Right renal cortex interstitium (tissue), 3 donors: ENCODE measurements at regions not wholly inside any gene's neighbourhood (a gene's known extent, or its start where the extent isn't known, plus 50 kb on each side); places are given as distances from the start of the nearest gene placed in this dataset.

Experiments used
- DNase-seq, 3 donors: peaks; one replicate each; pipeline ENCODE4 v3.0.0-alpha.2; 2013; ENCODE audit warnings: low read depth in 3 of 3, low spot score in 2 of 3

DNA sequence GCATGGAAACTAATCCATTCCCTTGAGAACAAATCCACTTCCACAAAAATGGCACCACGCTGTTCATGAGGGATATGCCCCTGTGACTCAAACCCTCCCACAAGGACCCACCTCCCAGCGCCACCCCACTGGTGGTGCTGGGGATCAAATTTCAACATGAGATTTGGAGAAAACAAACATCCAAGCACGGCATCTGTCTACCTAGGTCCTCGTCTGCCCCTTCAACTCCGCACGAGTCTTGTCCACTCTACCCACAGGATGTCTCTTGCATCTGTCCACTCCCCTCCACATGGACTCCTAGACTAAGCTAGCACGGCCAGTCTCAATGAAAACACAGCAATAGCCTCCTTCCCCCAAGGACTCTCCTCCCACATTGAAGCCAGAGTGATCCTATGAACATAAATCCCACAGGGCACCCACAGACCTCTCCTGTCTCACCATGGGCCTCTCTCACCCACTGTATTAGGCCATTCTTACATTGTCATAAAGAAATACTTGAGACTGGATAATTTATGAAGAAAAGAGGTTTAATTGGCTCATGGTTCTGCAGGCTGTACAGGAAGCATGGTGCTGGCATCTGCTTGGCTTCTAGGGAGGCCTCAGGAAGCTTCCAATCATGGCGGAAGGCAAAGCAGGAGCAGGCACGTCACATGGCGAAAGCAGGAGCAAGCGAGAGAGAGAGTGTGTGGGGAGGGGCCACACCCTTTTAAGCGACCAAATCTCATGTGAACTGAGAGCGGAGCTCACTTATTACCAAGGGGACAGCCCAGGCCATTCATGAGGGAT lies 101.4 kb downstream of the TOMM20 start:
- DNase-seq, result no peak

- DNase-seq, result no peak
Observed at GRCh38 chr1:235025422-235025984, 103.1 kb downstream of the TOMM20 start.

GRCh38 chr1:235024711-235025421 lies 103.8 kb downstream of the TOMM20 start:
- no peak for DNase-seq

GRCh38 chr1:235023711-235024439 lies 104.8 kb downstream of the TOMM20 start:
- DNase-seq, result no peak

GRCh38 chr1:235022981-235023710 lies 105.5 kb downstream of the TOMM20 start:
- peak in 2 of 3 donors; percentile 48 to 61 for DNase-seq

GRCh38 chr1:235022341-235022980 lies 106.2 kb downstream of the TOMM20 start:
- peak; percentile 64 to 75 (median 68) for DNase-seq

DNA sequence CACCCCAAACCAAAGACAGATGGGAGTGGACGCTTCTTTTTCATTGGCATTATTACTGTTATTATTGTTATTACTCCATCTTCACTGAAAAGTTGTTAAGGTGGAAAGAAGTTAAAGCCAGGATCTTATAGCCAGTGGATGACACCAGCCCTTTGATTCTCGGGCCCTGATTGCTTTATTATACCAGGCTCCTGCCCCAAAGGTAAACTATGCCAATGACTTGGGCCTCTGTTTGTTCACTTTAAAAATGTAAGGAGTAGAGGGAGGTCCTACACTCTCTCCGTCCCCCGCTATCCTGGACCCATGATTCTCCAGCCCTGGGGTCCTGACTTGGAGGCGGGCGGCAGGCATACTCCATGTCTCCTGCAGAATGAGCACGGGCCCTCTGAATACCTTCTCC lies 106.8 kb downstream of the TOMM20 start:
- DNase-seq, result no peak

DNA sequence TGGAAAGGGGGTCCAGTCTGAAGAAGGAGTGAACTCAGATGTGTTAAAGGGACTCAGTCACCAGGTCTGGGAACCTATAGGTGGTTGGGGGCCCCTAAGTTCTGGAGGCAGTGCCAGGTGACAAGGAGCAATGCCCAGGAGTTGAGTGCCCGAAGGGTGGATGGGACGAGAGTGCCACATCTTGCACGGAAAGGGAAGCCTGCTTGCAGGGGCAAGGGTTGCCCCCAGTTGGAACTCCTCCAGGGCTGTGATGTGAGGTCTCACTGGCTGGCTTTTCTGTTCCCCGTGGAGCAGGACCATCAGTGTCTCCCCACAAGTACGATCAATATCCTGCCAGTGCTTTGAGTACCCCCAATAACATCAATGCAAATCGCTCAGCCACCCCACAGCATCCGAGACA lies 107.3 kb downstream of the TOMM20 start:
- no peak for DNase-seq

DNA sequence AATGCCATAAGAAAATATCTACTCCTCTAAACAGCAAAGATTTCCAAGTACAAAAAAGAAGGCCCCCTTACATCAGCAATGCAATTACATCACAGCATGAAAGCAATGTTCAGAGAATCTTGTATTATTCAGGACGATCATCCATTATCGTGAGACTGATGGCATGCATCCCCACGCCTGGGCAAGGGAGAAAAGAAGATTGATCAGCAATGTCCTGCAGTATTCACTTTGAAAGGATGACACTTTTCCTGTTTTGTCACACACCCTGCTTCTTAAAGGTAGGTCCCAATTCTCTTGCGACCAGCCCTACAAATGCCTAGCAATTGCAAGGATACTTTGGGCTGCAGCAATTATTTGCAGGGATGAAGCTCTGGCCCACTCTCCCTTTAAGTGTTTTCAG lies 108.7 kb downstream of the TOMM20 start:
- DNase-seq, result no peak

GRCh38 chr1:235019471-235019870 lies 109.2 kb downstream of the TOMM20 start:
- no peak for DNase-seq

- no peak for DNase-seq
Observed at GRCh38 chr1:235018720-235019444, 109.8 kb downstream of the TOMM20 start.

DNA sequence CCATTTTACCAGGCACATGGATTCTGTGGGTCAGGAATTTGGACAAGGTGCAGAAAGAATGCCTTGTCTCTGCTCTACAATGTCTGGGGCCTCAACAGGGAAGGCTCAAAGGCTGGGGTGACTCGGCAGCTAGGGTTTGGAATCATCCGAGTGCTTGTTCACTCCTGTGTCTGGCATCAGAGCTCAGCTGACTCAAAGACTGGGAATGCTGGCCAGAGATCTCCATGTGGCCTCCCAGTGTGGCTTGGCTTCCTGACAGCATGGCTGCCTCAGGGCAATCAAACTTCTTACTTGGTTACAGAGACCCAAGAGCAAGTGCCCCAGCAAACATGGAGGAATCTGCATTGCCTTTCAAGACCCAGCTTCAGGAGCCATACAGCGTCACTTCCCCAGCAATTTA lies 110.5 kb downstream of the TOMM20 start:
- DNase-seq, result no peak

- DNase-seq, result no peak
Observed at GRCh38 chr1:235017719-235018118, 110.9 kb downstream of the TOMM20 start.

DNA sequence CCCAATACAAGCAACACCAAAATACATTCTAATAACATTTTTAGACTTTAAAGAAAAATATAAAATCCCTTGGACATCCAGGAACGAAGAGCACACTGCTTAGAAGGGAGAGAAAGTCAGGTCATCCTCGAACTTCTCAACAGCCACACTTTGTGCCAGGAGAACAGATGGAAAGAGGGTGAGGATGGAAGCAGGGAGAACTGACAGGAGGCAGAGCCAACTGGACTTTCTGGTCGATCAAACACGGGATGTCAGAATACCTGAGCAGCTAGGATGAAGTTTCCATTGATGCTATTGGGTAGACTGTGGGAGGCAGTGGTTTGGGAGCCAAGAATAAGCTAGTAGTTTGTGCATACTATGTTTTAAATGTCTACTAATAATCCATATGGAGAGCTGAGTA lies 111.4 kb downstream of the TOMM20 start:
- DNase-seq, result no peak

- no peak for DNase-seq
Observed at GRCh38 chr1:235015291-235015985, 113.2 kb downstream of the TOMM20 start.

- DNase-seq, result no peak
Observed at GRCh38 chr1:235014756-235015155, 113.9 kb downstream of the TOMM20 start.

DNA sequence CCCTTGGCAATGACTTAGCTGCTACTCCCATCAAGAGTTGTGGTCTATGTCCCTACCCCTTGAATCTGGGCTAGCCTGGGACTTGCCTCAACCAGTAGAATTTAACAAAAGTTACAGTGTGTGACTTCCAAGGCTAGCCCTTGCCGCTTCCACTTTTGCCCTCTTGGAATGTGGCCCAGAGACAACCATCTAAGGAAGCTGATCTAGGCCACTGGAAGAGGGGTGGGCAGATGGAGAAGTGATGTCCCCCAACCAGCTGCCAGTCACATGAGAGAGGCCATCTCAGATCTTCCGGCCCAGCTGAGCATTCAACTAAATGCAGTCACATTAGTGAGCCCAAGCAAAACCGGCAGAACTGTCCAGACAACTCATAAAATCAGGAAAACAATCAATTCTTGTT lies 115.1 kb downstream of the TOMM20 start:
- DNase-seq, result no peak

DNA sequence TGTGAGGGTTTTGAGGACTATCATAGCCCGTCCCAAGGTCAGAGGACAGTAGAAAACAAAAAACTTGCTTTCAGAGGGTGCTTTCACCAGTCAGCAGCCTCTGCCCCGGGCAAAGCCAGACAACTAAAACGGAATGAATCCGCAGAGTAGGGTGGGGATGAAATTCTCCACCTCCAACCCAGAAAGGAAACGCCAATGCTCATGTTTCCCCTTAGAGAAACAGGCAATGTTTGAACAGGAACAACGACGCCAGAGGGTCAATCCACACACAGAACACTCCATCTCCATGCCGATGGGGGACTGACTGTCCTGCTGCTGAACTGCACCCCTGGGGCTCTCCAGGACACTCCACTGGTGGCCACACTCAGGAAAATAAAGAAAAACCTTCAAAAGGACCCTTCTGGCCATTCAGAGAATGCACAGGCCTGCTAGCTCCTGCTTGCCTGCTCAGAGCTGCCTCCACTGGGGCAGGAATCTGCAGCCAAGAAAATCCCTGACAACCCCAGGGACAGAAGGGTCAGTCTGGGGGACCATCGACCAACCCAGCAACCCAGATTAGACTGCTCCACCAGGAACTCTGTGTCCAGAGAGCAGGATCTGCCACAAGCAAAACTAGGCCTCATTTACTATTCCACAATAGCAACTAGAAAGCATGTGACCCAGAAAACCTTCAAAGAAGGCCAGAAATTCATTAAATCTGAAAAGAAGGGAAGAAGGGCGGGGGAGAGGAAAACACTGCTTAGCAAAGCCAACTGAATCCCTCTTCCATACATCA lies 116.0 kb downstream of the TOMM20 start:
- DNase-seq, result no peak
